ENCODE measurements at regions not wholly inside any gene's neighbourhood (a gene's known extent, or its start where the extent isn't known, plus 50 kb on each side); places are given as distances from the start of the nearest gene placed in this dataset.

- TF ChIP-seq EZH2 (IDR thresholded peaks at IDR 0.05; ENCODE audit: borderline replicate concordance) (no peak), CTCF (IDR thresholded peaks at IDR 0.05; ENCODE audit: poor library complexity) (no peak), EZH2phosphoT487 (IDR thresholded peaks at IDR 0.05; ENCODE audit: low read depth, severe bottlenecking, unreplicated experiment) (no peak)
Measured at GRCh38 chr4:116320859-116321258, 764.5 kb downstream of the TRAM1L1 start.

All from hepatocyte (in vitro differentiated cells).